ENCODE measurements at regions not wholly inside any gene's neighbourhood (a gene's known extent, or its start where the extent isn't known, plus 50 kb on each side); places are given as distances from the start of the nearest gene placed in this dataset.

GRCh38 chr5:6125781-6126180 lies 252.6 kb downstream of the MED10 start:
- Histone ChIP-seq H3K27me3 (replicated peaks in 1 of 4; ENCODE audit: control insufficient read depth in 3 of 4, extremely low read depth in 1 of 4, insufficient read depth in 3 of 4, low read length in 3 of 4) (no peaks in the 10 kb centered on the region), H4K8ac (ENCODE audit: extremely low read depth, insufficient read depth, low read length) (no peak overlapping the region), H3K36me3 (ENCODE audit: control insufficient read depth in 2 of 4, insufficient read depth in 4 of 4, low read length in 3 of 4) (no peaks in the 10 kb centered on the region), H3K79me2 (ENCODE audit: control insufficient read depth in 1 of 2, insufficient read depth in 2 of 2, low read length in 2 of 2) (no peaks in the 10 kb centered on the region), H3K79me1 (ENCODE audit: low read depth, low read length) (no peaks in the 10 kb centered on the region), H3K4me1 (replicated peaks in 1 of 4; ENCODE audit: control insufficient read depth in 3 of 4, insufficient read depth in 4 of 4, low read length in 3 of 4) (no peaks in the 10 kb centered on the region), H2AK5ac (ENCODE audit: low read depth, low read length) (no peak overlapping the region), H3K23ac (ENCODE audit: insufficient read length) (no peak overlapping the region), H4K20me1 (replicated peaks in 1 of 2; ENCODE audit: control insufficient read depth in 1 of 2, insufficient read depth in 2 of 2, low read length in 2 of 2) (no peaks in the 10 kb centered on the region), H3K9ac (replicated peaks in 1 of 4; ENCODE audit: extremely low read depth in 1 of 4, low read depth in 3 of 4, low read length in 3 of 4) (no peak overlapping the region), H3K23me2 (ENCODE audit: low read depth, low read length) (no peaks in the 10 kb centered on the region; the same call in 1 of the 2 replicates), H3K4me2 (ENCODE audit: insufficient read depth in 1 of 2, low read depth in 2 of 2, low read length in 2 of 2) (no peak overlapping the region), H3K4ac (replicated peaks; ENCODE audit: insufficient read length, low read depth, low read length) (no peak overlapping the region), H3K9me3 (ENCODE audit: insufficient read depth in 2 of 2, low read depth in 1 of 2, low read length in 1 of 2) (peaks cover 18% of the 10 kb centered on the region in 2 experiments), H3K18ac (ENCODE audit: extremely low read depth, low read length) (no peak overlapping the region), H4K5ac (ENCODE audit: insufficient read length, low read depth, low read length) (no peak overlapping the region), H2BK5ac (ENCODE audit: low read depth, low read length) (no peak overlapping the region), H2BK20ac (ENCODE audit: low read length) (no peak overlapping the region), H3K14ac (ENCODE audit: insufficient read length) (no peak overlapping the region), H3K56ac (replicated peaks; ENCODE audit: insufficient read length, low read depth, low read length) (no peak overlapping the region), H2AFZ (ENCODE audit: low read length) (no peak overlapping the region), H2BK120ac (replicated peaks; ENCODE audit: low read depth, low read length) (no peak overlapping the region), H3K27ac (ENCODE audit: low read depth, low read length) (no peak overlapping the region), H3K4me3 (ENCODE audit: extremely low read depth in 1 of 4, insufficient read depth in 2 of 4, low read depth in 3 of 4, low read length in 4 of 4) (no peak overlapping the region), H4K91ac (replicated peaks; ENCODE audit: insufficient read length, low read length) (no peak overlapping the region), H2BK15ac (ENCODE audit: low read length) (no peak overlapping the region), H2BK12ac (ENCODE audit: low read depth, low read length) (no peak overlapping the region)
- DNase-seq (ENCODE audit: low read depth in 1 of 2, low spot score in 2 of 2) (no peak), FAIRE-seq (no peak)
- POLR2A ChIA-PET (ENCODE audit: partially characterized antibody), result no interaction called here
- WGBS, 2 experiments (ENCODE audit: extremely low coverage in 1 of 2, insufficient coverage in 1 of 2, insufficient read length in 1 of 2, insufficient replicate concordance in 2 of 2, low coverage in 1 of 2, low lambda C conversion rate in 2 of 2, missing lambda C conversion rate in 1 of 2), result 94% methylated on average over 2 of the region's 2 CpGs; no CpG with 5 or more reads in 1 of the 2 experiments
- CTCF ChIA-PET (ENCODE audit: partially characterized antibody), result no interaction called here
- TF ChIP-seq HDAC2 (IDR thresholded peaks at IDR 0.05; ENCODE audit: borderline replicate concordance in 1 of 2, low read depth in 2 of 2, low read length in 2 of 2), result no peak
- no peak for TF ChIP-seq SP1 (IDR thresholded peaks at IDR 0.05; ENCODE audit: low read depth, low read length)
- no peak for TF ChIP-seq MAX (IDR thresholded peaks at IDR 0.05)
- no peak for TF ChIP-seq KDM1A (IDR thresholded peaks at IDR 0.05; ENCODE audit: borderline replicate concordance, low read length)
- TF ChIP-seq ASH2L (IDR thresholded peaks at IDR 0.05; ENCODE audit: low read length), result no peak
- no peak for TF ChIP-seq SAP30 (IDR thresholded peaks at IDR 0.05; ENCODE audit: insufficient read depth, insufficient replicate concordance, low read length)
- no peak for TF ChIP-seq NRF1 (IDR thresholded peaks at IDR 0.05; ENCODE audit: low read depth, low read length)
- TF ChIP-seq KDM5A (IDR thresholded peaks at IDR 0.05; ENCODE audit: low read length), result no peak
- TF ChIP-seq GABPA (IDR thresholded peaks at IDR 0.05; ENCODE audit: borderline replicate concordance, insufficient read depth, low read length), result no peak
- TF ChIP-seq SP4 (IDR thresholded peaks at IDR 0.05; ENCODE audit: low read length), result no peak
- TF ChIP-seq BACH1 (IDR thresholded peaks at IDR 0.05; ENCODE audit: low read length), result no peak
- no peak for TF ChIP-seq TAF1 (IDR thresholded peaks at IDR 0.05; ENCODE audit: low read depth, low read length)
- TF ChIP-seq HDAC6 (IDR thresholded peaks at IDR 0.05; ENCODE audit: low read depth, low read length), result no peak
- TF ChIP-seq POLR2A (IDR thresholded peaks at IDR 0.05; ENCODE audit: control extremely low read depth in 1 of 2, low read depth in 2 of 2, low read length in 2 of 2), result no peak
- TF ChIP-seq CBX8 (IDR thresholded peaks at IDR 0.05; ENCODE audit: borderline replicate concordance, low read depth, low read length), result no peak

Measured in H1 (cell line).